ENCODE measurements at regions not wholly inside any gene's neighbourhood (a gene's known extent, or its start where the extent isn't known, plus 50 kb on each side); places are given as distances from the start of the nearest gene placed in this dataset.

GRCh38 chr4:132991111-132991510 lies 158.0 kb upstream of the PCDH10 start:
- no peak for TF ChIP-seq ZNF274 (IDR thresholded peaks at IDR 0.05; ENCODE audit: low read depth, low read length)
- H3K4me3 ChIP-seq (ENCODE audit: low read length) = no peak overlapping the region

GRCh38 chr4:132992686-132993085 lies 156.4 kb upstream of the PCDH10 start:
- no peak for TF ChIP-seq ZNF274 (IDR thresholded peaks at IDR 0.05; ENCODE audit: low read depth, low read length)
- no peak overlapping the region for H3K4me3 ChIP-seq (ENCODE audit: low read length)

GRCh38 chr4:132998585-132999230 lies 150.4 kb upstream of the PCDH10 start:
- no peak overlapping the region for H3K4me3 ChIP-seq (ENCODE audit: low read length)
- TF ChIP-seq ZNF274 (IDR thresholded peaks at IDR 0.05; ENCODE audit: low read depth, low read length) = no peak

- H3K4me3 ChIP-seq (ENCODE audit: low read length) = no peak overlapping the region
- no peak for TF ChIP-seq ZNF274 (IDR thresholded peaks at IDR 0.05; ENCODE audit: low read depth, low read length)
Observed at GRCh38 chr4:133000012-133000411, 149.1 kb upstream of the PCDH10 start.

GRCh38 chr4:133003169-133003568 lies 145.9 kb upstream of the PCDH10 start:
- no peak for TF ChIP-seq ZNF274 (IDR thresholded peaks at IDR 0.05; ENCODE audit: low read depth, low read length)

GRCh38 chr4:133014473-133015135 lies 134.5 kb upstream of the PCDH10 start:
- no peak for TF ChIP-seq ZNF274 (IDR thresholded peaks at IDR 0.05; ENCODE audit: low read depth, low read length)
- no peak overlapping the region for H3K4me3 ChIP-seq (ENCODE audit: low read length)

More at GRCh38 chr4:133003169-133003568, 145.9 kb upstream of the PCDH10 start:
- no peak overlapping the region for H3K4me3 ChIP-seq (ENCODE audit: low read length)

- no peak for TF ChIP-seq ZNF274 (IDR thresholded peaks at IDR 0.05; ENCODE audit: low read depth, low read length)
- H3K4me3 ChIP-seq (ENCODE audit: low read length) = no peak overlapping the region
Observed at GRCh38 chr4:133045288-133045687, 103.8 kb upstream of the PCDH10 start.

- no peak overlapping the region for H3K4me3 ChIP-seq (ENCODE audit: low read length)
- TF ChIP-seq ZNF274 (IDR thresholded peaks at IDR 0.05; ENCODE audit: low read depth, low read length) = no peak
Observed at GRCh38 chr4:133046156-133046555, 102.9 kb upstream of the PCDH10 start.

- TF ChIP-seq ZNF274 (IDR thresholded peaks at IDR 0.05; ENCODE audit: low read depth, low read length) = no peak
- no peak overlapping the region for H3K4me3 ChIP-seq (ENCODE audit: low read length)
Observed at GRCh38 chr4:133058701-133059100, 90.4 kb upstream of the PCDH10 start.

- no peak for TF ChIP-seq ZNF274 (IDR thresholded peaks at IDR 0.05; ENCODE audit: low read depth, low read length)
- H3K4me3 ChIP-seq (ENCODE audit: low read length) = no peak overlapping the region
Observed at GRCh38 chr4:133059117-133059516, 90.0 kb upstream of the PCDH10 start.

GRCh38 chr4:133062851-133063250 lies 86.2 kb upstream of the PCDH10 start:
- no peak for TF ChIP-seq ZNF274 (IDR thresholded peaks at IDR 0.05; ENCODE audit: low read depth, low read length)
- no peak overlapping the region for H3K4me3 ChIP-seq (ENCODE audit: low read length)

- no peak overlapping the region for H3K4me3 ChIP-seq (ENCODE audit: low read length)
- TF ChIP-seq ZNF274 (IDR thresholded peaks at IDR 0.05; ENCODE audit: low read depth, low read length) = no peak
Observed at GRCh38 chr4:133068083-133068482, 81.0 kb upstream of the PCDH10 start.

GRCh38 chr4:133081246-133081645 lies 67.8 kb upstream of the PCDH10 start:
- H3K4me3 ChIP-seq (ENCODE audit: low read length) = no peak overlapping the region
- no peak for TF ChIP-seq ZNF274 (IDR thresholded peaks at IDR 0.05; ENCODE audit: low read depth, low read length)

- no peak for TF ChIP-seq ZNF274 (IDR thresholded peaks at IDR 0.05; ENCODE audit: low read depth, low read length)
- no peak overlapping the region for H3K4me3 ChIP-seq (ENCODE audit: low read length)
Observed at GRCh38 chr4:133084421-133084820, 64.7 kb upstream of the PCDH10 start.

- TF ChIP-seq ZNF274 (IDR thresholded peaks at IDR 0.05; ENCODE audit: low read depth, low read length) = no peak
- H3K4me3 ChIP-seq (ENCODE audit: low read length) = no peak overlapping the region
Observed at GRCh38 chr4:133095591-133095990, 53.5 kb upstream of the PCDH10 start.

Measured in GM08714 (cell line).